ENCODE measurements at regions not wholly inside any gene's neighbourhood (a gene's known extent, or its start where the extent isn't known, plus 50 kb on each side); places are given as distances from the start of the nearest gene placed in this dataset.

- no peak for DNase-seq (ENCODE audit: low read depth)
- no peak for TF ChIP-seq CTCF (conservative IDR thresholded peaks at IDR 0.05; ENCODE audit: low read depth, low read length)
- H3K4me3 ChIP-seq (ENCODE audit: low read length): no peak overlapping the region
Observed at GRCh38 chrX:42102586-42103282, 179.4 kb upstream of the CASK start.

GRCh38 chrX:42098900-42099299, 175.5 kb upstream of the CASK start:
- TF ChIP-seq CTCF (conservative IDR thresholded peaks at IDR 0.05; ENCODE audit: low read depth, low read length): no peak
- no peak for DNase-seq (ENCODE audit: low read depth)

GRCh38 chrX:42097486-42097885, 174.1 kb upstream of the CASK start:
- no peak for DNase-seq (ENCODE audit: low read depth)
- no peak overlapping the region for H3K4me3 ChIP-seq (ENCODE audit: low read length)
- TF ChIP-seq CTCF (conservative IDR thresholded peaks at IDR 0.05; ENCODE audit: low read depth, low read length): no peak

More at GRCh38 chrX:42098900-42099299, 175.5 kb upstream of the CASK start:
- H3K4me3 ChIP-seq (ENCODE audit: low read length): no peak overlapping the region

GRCh38 chrX:42096265-42096920, 173.0 kb upstream of the CASK start:
- peak; percentile 54 for DNase-seq (ENCODE audit: low read depth)
- TF ChIP-seq CTCF (conservative IDR thresholded peaks at IDR 0.05; ENCODE audit: low read depth, low read length): no peak
- H3K4me3 ChIP-seq (ENCODE audit: low read length): no peak overlapping the region

GRCh38 chrX:42094218-42094617, 170.9 kb upstream of the CASK start:
- no peak for TF ChIP-seq CTCF (conservative IDR thresholded peaks at IDR 0.05; ENCODE audit: low read depth, low read length)

GRCh38 chrX:42093756-42094155, 170.4 kb upstream of the CASK start:
- no peak for TF ChIP-seq CTCF (conservative IDR thresholded peaks at IDR 0.05; ENCODE audit: low read depth, low read length)
- no peak for DNase-seq (ENCODE audit: low read depth)
- no peak overlapping the region for H3K4me3 ChIP-seq (ENCODE audit: low read length)

More at GRCh38 chrX:42094218-42094617, 170.9 kb upstream of the CASK start:
- no peak overlapping the region for H3K4me3 ChIP-seq (ENCODE audit: low read length)
- DNase-seq (ENCODE audit: low read depth): no peak

- no peak overlapping the region for H3K4me3 ChIP-seq (ENCODE audit: low read length)
- no peak for TF ChIP-seq CTCF (conservative IDR thresholded peaks at IDR 0.05; ENCODE audit: low read depth, low read length)
Observed at GRCh38 chrX:42090395-42090794, 167.0 kb upstream of the CASK start.

More at GRCh38 chrX:42090395-42090794, 167.0 kb upstream of the CASK start:
- no peak for DNase-seq (ENCODE audit: low read depth)
